H1 (cell line): ENCODE measurements at regions not wholly inside any gene's neighbourhood (a gene's known extent, or its start where the extent isn't known, plus 50 kb on each side); places are given as distances from the start of the nearest gene placed in this dataset.

Source experiments
- CTCF ChIA-PET: fragments of 300-600 bp; sonication (Branson Sonifier 250); formaldehyde crosslinking; loops from one replicate; lab custom pipeline; 2021; ENCODE audit not compliant: partially characterized antibody; lab: Charles Lee
- POLR2A ChIA-PET: fragments of 300-600 bp; sonication (Branson Sonifier 250); formaldehyde crosslinking; loops from one replicate; lab custom pipeline; 2021; ENCODE audit warnings: inconsistent platforms; ENCODE audit not compliant: partially characterized antibody; lab: Charles Lee
- DNase-seq, 2 experiments: peaks; one replicate each; pipeline versions ENCODE4 v3.0.0 to v3.0.0-alpha.2; 2010 to 2022; ENCODE audit warnings: low spot score in 2 of 2, low read depth in 1 of 2, mixed read lengths in 1 of 2
- FAIRE-seq: peaks from 2 replicates; lab custom pipeline; 2011; peaks lifted over from hg19 to GRCh38; lab: Jason Lieb, UNC
- H2AFZ ChIP-seq: 2 replicates; pipeline ENCODE4 v1.8.1; 2012; ENCODE audit warnings: low read length, inconsistent platforms
- H2AK5ac ChIP-seq: 2 replicates; pipeline ENCODE4 v1.6.1; 2013; ENCODE audit warnings: low read depth, low read length
- H2BK120ac ChIP-seq: replicated peaks from 2 replicates; pipeline ENCODE3; 2013; ENCODE audit warnings: low read depth, low read length, inconsistent platforms
- H2BK12ac ChIP-seq: 2 replicates; pipeline ENCODE4 v1.6.1; 2013; ENCODE audit warnings: low read depth, low read length
- H2BK15ac ChIP-seq: 2 replicates; pipeline ENCODE4 v1.6.1; 2013; ENCODE audit warnings: low read length
- H2BK20ac ChIP-seq: 2 replicates; pipeline ENCODE4 v1.6.1; 2013; ENCODE audit warnings: low read length
- H2BK5ac ChIP-seq: 2 replicates; pipeline ENCODE4 v1.6.1; 2013; ENCODE audit warnings: low read depth, low read length
- H3K14ac ChIP-seq: 2 replicates; pipeline ENCODE4 v1.6.1; 2013; ENCODE audit warnings: inconsistent platforms; ENCODE audit not compliant: insufficient read length
- H3K18ac ChIP-seq: 2 replicates; pipeline ENCODE4 v1.6.1; 2013; ENCODE audit warnings: low read length; ENCODE audit errors: extremely low read depth
- H3K23ac ChIP-seq: 2 replicates; pipeline ENCODE4 v1.6.1; 2013; ENCODE audit warnings: inconsistent platforms; ENCODE audit not compliant: insufficient read length
- H3K23me2 ChIP-seq: 2 replicates; pipeline ENCODE4 v1.6.1; 2013; ENCODE audit warnings: low read depth, low read length
- H3K27ac ChIP-seq: 2 replicates; pipeline ENCODE4 v1.6.1; 2011; ENCODE audit warnings: low read depth, low read length, inconsistent platforms
- H3K27me3 ChIP-seq, 4 experiments: replicated peaks in 1 of 4; 1 replicate in 1 of 4; 2 replicates in 3 of 4; pipeline versions ENCODE4 v1.6.1 to v1.8.1; 2011 to 2013; ENCODE audit warnings: low read length in 3 of 4, mild to moderate bottlenecking in 3 of 4, inconsistent platforms in 2 of 4, mixed read lengths in 2 of 4, moderate library complexity in 1 of 4; ENCODE audit not compliant: control insufficient read depth in 3 of 4, insufficient read depth in 3 of 4; ENCODE audit errors: extremely low read depth in 1 of 4
- H3K36me3 ChIP-seq, 4 experiments: 2 replicates each; pipeline versions ENCODE4 v1.6.1 to v1.8.1; 2011 to 2013; ENCODE audit warnings: mild to moderate bottlenecking in 4 of 4, low read length in 3 of 4, moderate library complexity in 2 of 4, control low read depth in 1 of 4, inconsistent platforms in 1 of 4; ENCODE audit not compliant: insufficient read depth in 4 of 4, control insufficient read depth in 2 of 4
- H3K4ac ChIP-seq: replicated peaks from 2 replicates; pipeline ENCODE3; 2013; ENCODE audit warnings: low read length, low read depth, mixed read lengths, inconsistent platforms; ENCODE audit not compliant: insufficient read length
- H3K4me1 ChIP-seq, 4 experiments: replicated peaks in 1 of 4; 1 replicate in 1 of 4; 2 replicates in 3 of 4; pipeline versions ENCODE4 v1.6.1 to v1.8.1; 2011 to 2013; ENCODE audit warnings: low read length in 3 of 4, inconsistent platforms in 2 of 4, mixed read lengths in 1 of 4; ENCODE audit not compliant: insufficient read depth in 4 of 4, control insufficient read depth in 3 of 4
- H3K4me2 ChIP-seq, 2 experiments: 2 replicates each; pipeline versions ENCODE4 v1.6.1 to v1.8.1; 2011 to 2013; ENCODE audit warnings: low read depth in 2 of 2, low read length in 2 of 2, control low read depth in 1 of 2, inconsistent platforms in 1 of 2, mild to moderate bottlenecking in 1 of 2; ENCODE audit not compliant: insufficient read depth in 1 of 2
- H3K4me3 ChIP-seq, 4 experiments: fragments of 200-600, 300-600 bp in 1 of 4; sonication (generic), shearing (Covaris generic), sonication (Bioruptor Twin) in 1 of 4; 2 replicates each; pipeline versions ENCODE4 v1.5.1 to v1.8.1; 2011 to 2016; ENCODE audit warnings: low read length in 4 of 4, low read depth in 3 of 4, control low read depth in 2 of 4, inconsistent platforms in 2 of 4, mild to moderate bottlenecking in 2 of 4, mixed read lengths in 1 of 4, moderate library complexity in 1 of 4; ENCODE audit not compliant: insufficient read depth in 2 of 4; ENCODE audit errors: extremely low read depth in 1 of 4
- H3K56ac ChIP-seq: replicated peaks from 2 replicates; pipeline ENCODE3; 2013; ENCODE audit warnings: low read depth, mild to moderate bottlenecking, mixed read lengths, low read length, inconsistent platforms; ENCODE audit not compliant: insufficient read length
- H3K79me1 ChIP-seq: 2 replicates; pipeline ENCODE4 v1.6.1; 2013; ENCODE audit warnings: low read depth, low read length, control low read depth
- H3K79me2 ChIP-seq, 2 experiments: 2 replicates each; pipeline versions ENCODE4 v1.6.1 to v1.8.1; 2012 to 2013; ENCODE audit warnings: low read length in 2 of 2, mild to moderate bottlenecking in 2 of 2, inconsistent platforms in 1 of 2; ENCODE audit not compliant: insufficient read depth in 2 of 2, control insufficient read depth in 1 of 2
- H3K9ac ChIP-seq, 4 experiments: replicated peaks in 1 of 4; 1 replicate in 1 of 4; 2 replicates in 3 of 4; pipeline versions ENCODE4 v1.6.1 to v1.8.1; 2011 to 2013; ENCODE audit warnings: low read depth in 3 of 4, low read length in 3 of 4, control low read depth in 2 of 4, mild to moderate bottlenecking in 2 of 4, moderate library complexity in 2 of 4, inconsistent platforms in 1 of 4; ENCODE audit errors: extremely low read depth in 1 of 4
- H3K9me3 ChIP-seq, 2 experiments: 2 replicates each; pipeline versions ENCODE4 v1.6.1 to v1.8.1; 2012 to 2013; ENCODE audit warnings: mild to moderate bottlenecking in 2 of 2, moderate library complexity in 2 of 2, control low read depth in 1 of 2, inconsistent platforms in 1 of 2, low read depth in 1 of 2, low read length in 1 of 2, mixed read lengths in 1 of 2; ENCODE audit not compliant: insufficient read depth in 2 of 2
- H4K20me1 ChIP-seq, 2 experiments: replicated peaks in 1 of 2; 2 replicates each; pipeline versions ENCODE3 to v1.8.1; 2011 to 2013; ENCODE audit warnings: inconsistent platforms in 2 of 2, low read length in 2 of 2, mild to moderate bottlenecking in 1 of 2; ENCODE audit not compliant: insufficient read depth in 2 of 2, control insufficient read depth in 1 of 2
- H4K5ac ChIP-seq: 2 replicates; pipeline ENCODE4 v1.6.1; 2013; ENCODE audit warnings: low read length, low read depth, mixed read lengths, inconsistent platforms; ENCODE audit not compliant: insufficient read length
- H4K8ac ChIP-seq: 2 replicates; pipeline ENCODE4 v1.8.0; 2013; ENCODE audit warnings: mild to moderate bottlenecking, moderate library complexity, low read length, inconsistent platforms; ENCODE audit not compliant: insufficient read depth; ENCODE audit errors: extremely low read depth
- H4K91ac ChIP-seq: replicated peaks from 2 replicates; pipeline ENCODE3; 2013; ENCODE audit warnings: low read length, mixed read lengths, inconsistent platforms; ENCODE audit not compliant: insufficient read length
- ASH2L ChIP-seq: fragments of 200-600, 300-600 bp; sonication (generic); IDR thresholded peaks from one replicate; pipeline ENCODE4 v1.7.1; 2017; ENCODE audit warnings: low read length
- CBX8 ChIP-seq: fragments of 300-800, 300-1000 bp; sonication (generic); IDR thresholded peaks from 2 replicates; pipeline ENCODE4 v1.7.1; 2016; ENCODE audit warnings: low read depth, low read length, borderline replicate concordance
- CREB1 ChIP-seq: IDR thresholded peaks from 2 replicates; pipeline ENCODE4 v1.6.1; 2012; ENCODE audit warnings: inconsistent platforms
- CTBP2 ChIP-seq: IDR thresholded peaks from 2 replicates; pipeline ENCODE4 v1.7.0; 2011; ENCODE audit warnings: borderline replicate concordance, mild to moderate bottlenecking, moderate library complexity, mixed read lengths, low read length; ENCODE audit not compliant: insufficient read depth, insufficient read length
- EZH2 ChIP-seq: fragments of 200-600 bp; sonication (generic); IDR thresholded peaks from 2 replicates; pipeline ENCODE4 v1.7.1; 2012; ENCODE audit warnings: low read depth, mild to moderate bottlenecking, moderate library complexity, low read length, inconsistent platforms; ENCODE audit not compliant: severe bottlenecking
- GABPA ChIP-seq: IDR thresholded peaks from 2 replicates; pipeline ENCODE4 v1.6.1; 2011; ENCODE audit warnings: mild to moderate bottlenecking, low read length, moderate library complexity, borderline replicate concordance; ENCODE audit not compliant: insufficient read depth
- HDAC2 ChIP-seq, 2 experiments: fragments of 300-600 bp in 1 of 2; sonication (generic) in 1 of 2; IDR thresholded peaks; 2 replicates each; pipeline ENCODE4 v1.6.1; 2011 to 2012; ENCODE audit warnings: low read depth in 2 of 2, low read length in 2 of 2, mild to moderate bottlenecking in 2 of 2, moderate library complexity in 2 of 2, borderline replicate concordance in 1 of 2, inconsistent platforms in 1 of 2
- JUND ChIP-seq: IDR thresholded peaks from 2 replicates; pipeline ENCODE4 v1.6.1; 2011; ENCODE audit warnings: mild to moderate bottlenecking, improper control_type of control experiment, low read length
- KDM1A ChIP-seq: fragments of 200-600, 300-600 bp; sonication (generic); IDR thresholded peaks from 2 replicates; pipeline ENCODE4 v1.7.1; 2016; ENCODE audit warnings: mild to moderate bottlenecking, low read length, borderline replicate concordance
- KDM4A ChIP-seq: IDR thresholded peaks from one replicate; pipeline ENCODE4 v1.7.1; 2012; ENCODE audit warnings: low read depth, mild to moderate bottlenecking, moderate library complexity, low read length, inconsistent platforms; ENCODE audit not compliant: severe bottlenecking
- PHF8 ChIP-seq: fragments of 200-600 bp; sonication (generic); conservative IDR thresholded peaks from 2 replicates; pipeline ENCODE4 v1.7.1; 2012; ENCODE audit warnings: low read depth, mild to moderate bottlenecking, inconsistent platforms, low read length, moderate library complexity
- TCF12 ChIP-seq: IDR thresholded peaks from 2 replicates; pipeline ENCODE4 v1.6.1; 2011; ENCODE audit warnings: low read depth, mild to moderate bottlenecking, low read length
- WGBS, 2 experiments: shearing (Covaris generic) in 1 of 2; methylation state at CpG; one replicate each; pipeline versions ENCODE4 v1.1.6 to v1.1.7; 2013 to 2015; ENCODE audit warnings: low lambda C conversion rate in 2 of 2, mixed read lengths in 2 of 2, inconsistent platforms in 1 of 2, low coverage in 1 of 2, missing lambda C conversion rate in 1 of 2; ENCODE audit not compliant: insufficient replicate concordance in 2 of 2, insufficient coverage in 1 of 2, insufficient read length in 1 of 2; ENCODE audit errors: extremely low coverage in 1 of 2, missing lambda C conversion rate in 1 of 2; 5-methylcytosine and 5-hydroxymethylcytosine counted together
- TF ChIP-seq, protein P1 (sequence below): IDR thresholded peaks from 2 replicates; pipeline ENCODE4 v1.6.1; 2011; ENCODE audit warnings: low read length, improper control_type of control experiment

- Histone ChIP-seq H2AK5ac (peak overlapping the region; percentile 99), H3K4me3 (no peak overlapping the region), H3K9me3 (no peaks in the 10 kb centered on the region), H3K4me2 (no peak overlapping the region), H3K79me2 (no peaks in the 10 kb centered on the region), H3K18ac (0 out of 2 replicates have a peak overlapping the region, but pooled peaks have one; percentile 48), H4K20me1 (no peaks in the 10 kb centered on the region), H3K23me2 (no peaks in the 10 kb centered on the region), H2BK5ac (peak overlapping the region; percentile 49; the same call in 1 of the 2 replicates), H2BK120ac (no peak overlapping the region), H2BK15ac (peak overlapping the region; percentile 65; the same call in 1 of the 2 replicates), H3K23ac (no peak overlapping the region), H4K5ac (no peak overlapping the region), H3K79me1 (no peaks in the 10 kb centered on the region), H2AFZ (no peak overlapping the region), H4K91ac (peak overlapping the region; percentile 77), H3K4ac (peak overlapping the region; percentile 63), H3K27me3 (no peaks in the 10 kb centered on the region), H3K36me3 (no peaks in the 10 kb centered on the region), H3K56ac (no peak overlapping the region), H3K4me1 (peaks cover 2 to 11% (median 7%) of the 10 kb centered on the region in 4 experiments; a peak in 5 of 7 replicates), H3K14ac (no peak overlapping the region), H2BK12ac (peak overlapping the region; percentile 96; the same call in 1 of the 2 replicates), H2BK20ac (peak overlapping the region; percentile 76; the same call in 1 of the 2 replicates), H3K9ac (no peak overlapping the region), H4K8ac (no peak overlapping the region), H3K27ac (no peak overlapping the region)
- CTCF ChIA-PET: interaction anchor here (0.8 to 1.4 kb wide), 2 partner anchors 33 to 129 kb away, joined by 3 read pairs; no protein-coding TSS in a partner anchor
- 98% methylated on average over 19 of the region's 24 CpGs; no CpG with 5 or more reads in 1 of the 2 experiments for WGBS, 2 experiments
- no peak for FAIRE-seq
- no peak for DNase-seq
- POLR2A ChIA-PET: no interaction called here
- no peak for TF ChIP-seq CREB1
- no peak for TF ChIP-seq GABPA
- no peak for TF ChIP-seq JUND
- TF ChIP-seq TCF12: no peak
- no peak for TF ChIP-seq CTBP2
- TF ChIP-seq PHF8: no peak
- no peak for TF ChIP-seq CBX8
- TF ChIP-seq KDM1A: no peak
- TF ChIP-seq ASH2L: no peak
- TF ChIP-seq HDAC2 (IDR thresholded peaks at IDR 0.05; ENCODE audit: borderline replicate concordance in 1 of 2, low read depth in 2 of 2, low read length in 2 of 2): no peak
- TF ChIP-seq EZH2: no peak
- TF ChIP-seq KDM4A: no peak
- TF ChIP-seq, protein P1, sequence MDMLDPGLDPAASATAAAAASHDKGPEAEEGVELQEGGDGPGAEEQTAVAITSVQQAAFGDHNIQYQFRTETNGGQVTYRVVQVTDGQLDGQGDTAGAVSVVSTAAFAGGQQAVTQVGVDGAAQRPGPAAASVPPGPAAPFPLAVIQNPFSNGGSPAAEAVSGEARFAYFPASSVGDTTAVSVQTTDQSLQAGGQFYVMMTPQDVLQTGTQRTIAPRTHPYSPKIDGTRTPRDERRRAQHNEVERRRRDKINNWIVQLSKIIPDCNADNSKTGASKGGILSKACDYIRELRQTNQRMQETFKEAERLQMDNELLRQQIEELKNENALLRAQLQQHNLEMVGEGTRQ: no peak
Observed at GRCh38 chr1:163408262-163408661, 86.5 kb downstream of the NUF2 start.
